ENCODE measurements at regions not wholly inside any gene's neighbourhood (a gene's known extent, or its start where the extent isn't known, plus 50 kb on each side); places are given as distances from the start of the nearest gene placed in this dataset.

DNA sequence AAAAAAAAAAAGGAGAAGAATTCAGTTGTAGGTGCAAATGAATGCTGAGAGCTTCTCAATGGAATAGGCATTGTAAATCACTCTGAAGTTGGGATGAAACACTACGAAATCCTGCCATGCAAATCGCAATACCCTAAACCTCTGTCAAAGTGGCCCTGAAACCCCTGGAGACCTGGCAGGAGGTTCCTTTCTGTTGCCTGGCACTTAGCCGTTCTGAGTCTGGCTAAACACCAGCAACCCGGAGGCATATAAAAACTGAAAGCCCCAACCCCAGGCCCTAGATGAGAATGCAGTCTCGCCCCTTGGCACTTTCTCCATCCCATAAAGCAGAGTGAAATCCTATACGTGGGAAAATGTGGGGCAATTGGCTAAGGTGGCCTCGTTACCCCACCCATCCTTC is 151.5 kb upstream of the PARP11 start:
- H3K9me3 Mint-ChIP-seq = no peaks in the 10 kb centered on the region
- peaks cover 19% of the 10 kb centered on the region for H3K27me3 Mint-ChIP-seq (ENCODE audit: low read depth)
- peaks cover 37% of the 10 kb centered on the region for H3K4me1 Mint-ChIP-seq
- H3K27ac Mint-ChIP-seq = peak overlapping the region; percentile 72 to 88 (median 82)
- TF ChIP-seq, protein P1, sequence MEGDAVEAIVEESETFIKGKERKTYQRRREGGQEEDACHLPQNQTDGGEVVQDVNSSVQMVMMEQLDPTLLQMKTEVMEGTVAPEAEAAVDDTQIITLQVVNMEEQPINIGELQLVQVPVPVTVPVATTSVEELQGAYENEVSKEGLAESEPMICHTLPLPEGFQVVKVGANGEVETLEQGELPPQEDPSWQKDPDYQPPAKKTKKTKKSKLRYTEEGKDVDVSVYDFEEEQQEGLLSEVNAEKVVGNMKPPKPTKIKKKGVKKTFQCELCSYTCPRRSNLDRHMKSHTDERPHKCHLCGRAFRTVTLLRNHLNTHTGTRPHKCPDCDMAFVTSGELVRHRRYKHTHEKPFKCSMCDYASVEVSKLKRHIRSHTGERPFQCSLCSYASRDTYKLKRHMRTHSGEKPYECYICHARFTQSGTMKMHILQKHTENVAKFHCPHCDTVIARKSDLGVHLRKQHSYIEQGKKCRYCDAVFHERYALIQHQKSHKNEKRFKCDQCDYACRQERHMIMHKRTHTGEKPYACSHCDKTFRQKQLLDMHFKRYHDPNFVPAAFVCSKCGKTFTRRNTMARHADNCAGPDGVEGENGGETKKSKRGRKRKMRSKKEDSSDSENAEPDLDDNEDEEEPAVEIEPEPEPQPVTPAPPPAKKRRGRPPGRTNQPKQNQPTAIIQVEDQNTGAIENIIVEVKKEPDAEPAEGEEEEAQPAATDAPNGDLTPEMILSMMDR (IDR thresholded peaks at IDR 0.05; ENCODE audit: unreplicated experiment in 3 of 3) = no peak
- no peak overlapping the region for H3K4me3 Mint-ChIP-seq
- no peaks in the 10 kb centered on the region for H3K36me3 Mint-ChIP-seq (ENCODE audit: low read depth)

DNA sequence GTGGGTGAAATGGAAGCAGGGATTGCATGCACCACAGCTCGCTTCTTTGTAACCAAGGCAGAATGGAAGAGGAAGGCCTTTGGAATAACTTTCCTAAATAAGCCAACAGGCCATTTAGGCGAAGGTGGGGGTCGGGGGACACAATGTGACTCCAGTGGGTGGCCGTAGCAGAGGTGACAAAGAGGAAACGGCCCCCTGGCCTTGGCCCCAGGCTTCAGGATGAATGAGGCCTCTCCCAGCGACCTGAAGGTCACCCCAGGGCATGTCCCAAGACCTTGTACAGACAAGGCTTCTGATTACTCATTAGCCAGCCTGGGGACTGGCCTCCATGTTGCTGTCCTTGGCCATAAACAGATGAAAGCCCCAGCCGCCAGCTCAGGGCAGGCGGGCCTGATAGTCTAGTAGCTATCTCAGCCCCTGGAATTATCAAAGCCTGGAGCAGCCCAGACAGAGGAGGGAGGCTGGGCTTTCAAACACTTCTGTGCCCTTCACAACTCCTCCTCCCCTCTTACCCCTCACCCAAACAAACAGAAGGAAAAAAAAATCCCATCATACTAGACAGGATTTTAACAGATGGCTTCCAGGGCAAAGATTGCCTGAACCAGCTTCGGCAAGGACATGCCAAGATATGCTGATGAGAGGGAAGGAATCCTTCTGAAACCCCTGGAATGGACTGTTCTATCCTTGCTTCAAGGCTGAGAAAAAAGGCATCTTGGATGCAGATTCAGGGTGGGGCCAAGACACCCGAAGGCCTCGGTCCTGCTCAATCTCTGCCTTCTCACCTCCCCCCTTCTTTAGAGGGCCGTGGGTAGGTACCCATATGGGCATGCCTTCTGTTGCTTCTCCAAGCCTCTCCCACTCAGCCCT is 142.3 kb upstream of the PARP11 start:
- Mint-ChIP-seq H3K4me1 (peaks cover 30% of the 10 kb centered on the region), H3K9me3 (no peaks in the 10 kb centered on the region), H3K27ac (peak overlapping the region; percentile 73 to 78 (median 77)), H3K4me3 (no peak overlapping the region), H3K36me3 (ENCODE audit: low read depth) (no peaks in the 10 kb centered on the region), H3K27me3 (ENCODE audit: low read depth) (no peaks in the 10 kb centered on the region)
- TF ChIP-seq, protein P1 (IDR thresholded peaks at IDR 0.05; ENCODE audit: unreplicated experiment in 3 of 3) = no peak

DNA sequence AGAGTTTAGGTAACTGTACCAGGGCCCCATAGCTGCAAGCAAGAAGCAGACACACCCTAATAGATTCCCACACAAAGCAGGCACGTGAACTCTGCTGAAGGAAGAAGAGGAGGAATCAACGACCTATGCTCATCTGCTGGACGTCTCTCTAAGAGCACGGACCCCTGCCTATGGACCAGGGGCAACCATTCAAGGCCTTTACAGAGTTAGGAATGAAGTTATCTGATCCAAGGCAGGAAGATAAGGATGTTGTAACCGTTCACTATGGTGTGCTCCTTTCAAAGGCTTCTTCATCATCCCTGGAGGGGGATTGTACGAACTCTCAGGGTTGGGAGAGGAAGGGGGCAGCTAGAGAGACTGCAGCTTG is 141.6 kb upstream of the PARP11 start:
- Mint-ChIP-seq H3K36me3 (ENCODE audit: low read depth) (no peaks in the 10 kb centered on the region), H3K27ac (peak overlapping the region; percentile 73 to 78 (median 77)), H3K9me3 (no peaks in the 10 kb centered on the region), H3K27me3 (ENCODE audit: low read depth) (no peaks in the 10 kb centered on the region), H3K4me3 (no peak overlapping the region), H3K4me1 (peaks cover 30% of the 10 kb centered on the region)
- TF ChIP-seq, protein P1 (IDR thresholded peaks at IDR 0.05; ENCODE audit: unreplicated experiment in 3 of 3) = no peak

DNA sequence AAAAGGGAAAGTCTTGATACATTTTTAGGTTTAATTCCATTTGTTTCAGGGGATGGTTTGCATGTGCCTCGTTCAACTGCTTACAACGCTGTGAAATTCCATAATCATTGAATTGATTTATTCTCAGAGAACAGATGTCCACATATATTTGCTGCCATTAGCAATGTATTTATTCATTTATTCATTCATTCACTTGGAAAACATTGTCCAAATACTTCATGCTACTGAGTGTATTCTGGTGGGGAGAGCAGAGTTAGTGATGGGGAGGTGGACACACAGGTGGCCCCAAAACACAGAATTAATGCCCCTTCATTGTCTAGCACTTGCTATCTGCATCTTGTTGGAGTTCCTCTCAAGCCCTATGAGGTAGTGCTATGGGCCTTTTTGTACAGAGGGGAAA is 141.2 kb upstream of the PARP11 start:
- Mint-ChIP-seq H3K4me1 (peaks cover 30% of the 10 kb centered on the region), H3K27me3 (ENCODE audit: low read depth) (no peaks in the 10 kb centered on the region), H3K36me3 (ENCODE audit: low read depth) (no peaks in the 10 kb centered on the region), H3K9me3 (no peaks in the 10 kb centered on the region), H3K27ac (peak overlapping the region; percentile 73 to 78 (median 77)), H3K4me3 (no peak overlapping the region)
- TF ChIP-seq, protein P1 (IDR thresholded peaks at IDR 0.05; ENCODE audit: unreplicated experiment in 3 of 3) = no peak

DNA sequence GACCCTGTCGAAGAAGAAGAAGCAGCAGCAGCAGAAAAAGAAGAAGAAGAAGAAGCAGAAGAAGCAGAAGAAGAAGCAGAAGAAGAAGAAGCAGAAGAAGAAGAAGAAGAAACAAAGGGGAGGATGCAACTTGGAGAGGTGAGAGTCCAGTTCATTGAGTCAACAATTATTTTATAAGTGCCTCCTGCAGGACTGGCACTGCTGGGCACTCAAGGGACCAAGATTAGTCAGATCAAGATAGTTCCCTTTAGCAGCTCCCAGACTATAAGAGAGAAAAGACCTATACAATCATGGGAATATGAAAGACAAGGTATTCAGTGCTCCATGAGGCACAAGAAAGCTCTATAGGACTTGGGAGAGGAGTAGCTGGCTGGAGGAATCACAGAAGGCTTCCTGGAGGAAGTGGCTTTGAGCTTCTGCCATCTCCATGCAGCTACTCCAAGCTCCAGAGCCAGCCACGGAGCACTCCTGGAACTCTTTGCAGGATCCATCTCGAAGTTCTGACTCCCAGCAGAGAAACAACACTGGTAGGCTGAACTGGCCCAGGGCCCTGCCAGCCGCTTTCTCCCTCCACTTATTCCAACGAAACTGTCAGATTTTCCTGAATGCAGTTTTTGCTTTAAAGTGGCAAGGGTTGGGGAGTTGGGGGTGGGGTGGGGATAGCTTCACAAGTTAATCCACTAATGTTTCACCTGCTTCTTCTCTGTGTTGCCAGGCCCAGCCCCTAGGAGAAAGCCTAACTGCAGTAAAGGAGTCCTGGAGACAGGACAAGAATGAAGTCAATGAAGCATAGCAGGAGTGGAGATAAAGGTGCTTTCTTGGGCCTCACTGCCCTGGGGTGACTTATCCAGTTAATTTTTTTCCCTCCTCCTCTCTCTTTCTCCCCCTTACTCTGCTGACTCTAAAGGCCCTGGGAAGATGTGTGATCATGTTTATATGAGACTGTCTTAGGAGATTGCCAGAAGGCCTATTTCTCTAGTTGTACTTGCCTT is 140.1 kb upstream of the PARP11 start:
- Mint-ChIP-seq H3K27me3 (ENCODE audit: low read depth) (no peaks in the 10 kb centered on the region), H3K27ac (peak overlapping the region; percentile 73 to 78 (median 77)), H3K4me3 (no peak overlapping the region), H3K9me3 (no peaks in the 10 kb centered on the region), H3K36me3 (ENCODE audit: low read depth) (no peaks in the 10 kb centered on the region), H3K4me1 (peaks cover 35% of the 10 kb centered on the region)
- TF ChIP-seq, protein P1 (IDR thresholded peaks at IDR 0.05; ENCODE audit: unreplicated experiment in 3 of 3) = no peak
